ENCODE measurements at regions not wholly inside any gene's neighbourhood (a gene's known extent, or its start where the extent isn't known, plus 50 kb on each side); places are given as distances from the start of the nearest gene placed in this dataset.

- H3K27me3 ChIP-seq (ENCODE audit: control insufficient read depth in 4 of 4, insufficient read depth in 4 of 4, low read length in 3 of 4): peaks cover 0 to 3% (median 0%) of the 10 kb centered on the region in 4 donors
- TF ChIP-seq JUND (IDR thresholded peaks at IDR 0.05) (no peak), ATF3 (IDR thresholded peaks at IDR 0.05) (no peak), NR2F2 (IDR thresholded peaks at IDR 0.05) (no peak), RXRA (IDR thresholded peaks at IDR 0.05) (no peak), HNF4G (IDR thresholded peaks at IDR 0.05) (no peak), FOXA2 (IDR thresholded peaks at IDR 0.05) (no peak), REST (IDR thresholded peaks at IDR 0.05) (no peak), SP1 (IDR thresholded peaks at IDR 0.05) (no peak), EGR1 (IDR thresholded peaks at IDR 0.05; ENCODE audit: low read depth in 2 of 2) (no peak), RAD21 (IDR thresholded peaks at IDR 0.05) (no peak), MAX (IDR thresholded peaks at IDR 0.05) (no peak), TAF1 (conservative IDR thresholded peaks at IDR 0.05) (no peak)
- DNase-seq (ENCODE audit: low spot score): no peak
- H3K27ac ChIP-seq (ENCODE audit: low read depth in 1 of 2, low read length in 2 of 2): no peak overlapping the region
- no peak overlapping the region for H3K4me3 ChIP-seq (ENCODE audit: low read depth in 1 of 3, low read length in 3 of 3)
- H3K4me1 ChIP-seq (ENCODE audit: control insufficient read depth in 4 of 4, insufficient read depth in 4 of 4, low read length in 3 of 4): no peaks in the 10 kb centered on the region
- no peak overlapping the region for H3K9ac ChIP-seq (ENCODE audit: low read depth in 1 of 2, low read length in 2 of 2)
- H3K9me3 ChIP-seq (ENCODE audit: control insufficient read depth in 4 of 4, low read length in 3 of 4): no peaks in the 10 kb centered on the region
- H3K36me3 ChIP-seq (ENCODE audit: control insufficient read depth in 4 of 4, insufficient read depth in 3 of 4, low read depth in 1 of 4, low read length in 3 of 4): no peaks in the 10 kb centered on the region
- 77% methylated on average over 5 of the region's 5 CpGs for WGBS
Observed at GRCh38 chr11:130710021-130710420, 206.3 kb downstream of the SNX19 start.

- H3K9ac ChIP-seq (ENCODE audit: low read depth in 1 of 2, low read length in 2 of 2): no peak overlapping the region
- H3K36me3 ChIP-seq (ENCODE audit: control insufficient read depth in 4 of 4, insufficient read depth in 3 of 4, low read depth in 1 of 4, low read length in 3 of 4): no peaks in the 10 kb centered on the region
- no peak overlapping the region for H3K4me3 ChIP-seq (ENCODE audit: low read depth in 1 of 3, low read length in 3 of 3)
- H3K4me1 ChIP-seq (ENCODE audit: control insufficient read depth in 4 of 4, insufficient read depth in 4 of 4, low read length in 3 of 4): no peaks in the 10 kb centered on the region
- 65% methylated on average over 13 of the region's 13 CpGs for WGBS
- H3K27ac ChIP-seq (ENCODE audit: low read depth in 1 of 2, low read length in 2 of 2): no peak overlapping the region
- DNase-seq (ENCODE audit: low spot score): no peak
- TF ChIP-seq REST (IDR thresholded peaks at IDR 0.05): no peak
- TF ChIP-seq RAD21 (IDR thresholded peaks at IDR 0.05): no peak
- TF ChIP-seq MAX (IDR thresholded peaks at IDR 0.05): no peak
- TF ChIP-seq SP1 (IDR thresholded peaks at IDR 0.05): no peak
- TF ChIP-seq GABPA (IDR thresholded peaks at IDR 0.05 in 1 of 2, conservative IDR thresholded peaks at IDR 0.05 in 1 of 2): no peak
- TF ChIP-seq ATF3 (IDR thresholded peaks at IDR 0.05): no peak
- TF ChIP-seq HNF4A (conservative IDR thresholded peaks at IDR 0.05): no peak
- TF ChIP-seq JUND (IDR thresholded peaks at IDR 0.05): no peak
- TF ChIP-seq HNF4G (IDR thresholded peaks at IDR 0.05): no peak
- no peaks in the 10 kb centered on the region for H3K9me3 ChIP-seq (ENCODE audit: control insufficient read depth in 4 of 4, low read length in 3 of 4)
- peaks cover 0 to 3% (median 0%) of the 10 kb centered on the region in 4 donors for H3K27me3 ChIP-seq (ENCODE audit: control insufficient read depth in 4 of 4, insufficient read depth in 4 of 4, low read length in 3 of 4)
Observed at GRCh38 chr11:130710497-130711012, 205.7 kb downstream of the SNX19 start.
